ENCODE measurements at regions not wholly inside any gene's neighbourhood (a gene's known extent, or its start where the extent isn't known, plus 50 kb on each side); places are given as distances from the start of the nearest gene placed in this dataset.
A peak's percentile ranks its signal among the peaks of the same experiment; 100 is the strongest.
"Not testable (repeated sequence)": the region's sequence is repeated elsewhere in the genome, so short reads cannot be mapped to it uniquely, and the experiment has no call there.

DNA sequence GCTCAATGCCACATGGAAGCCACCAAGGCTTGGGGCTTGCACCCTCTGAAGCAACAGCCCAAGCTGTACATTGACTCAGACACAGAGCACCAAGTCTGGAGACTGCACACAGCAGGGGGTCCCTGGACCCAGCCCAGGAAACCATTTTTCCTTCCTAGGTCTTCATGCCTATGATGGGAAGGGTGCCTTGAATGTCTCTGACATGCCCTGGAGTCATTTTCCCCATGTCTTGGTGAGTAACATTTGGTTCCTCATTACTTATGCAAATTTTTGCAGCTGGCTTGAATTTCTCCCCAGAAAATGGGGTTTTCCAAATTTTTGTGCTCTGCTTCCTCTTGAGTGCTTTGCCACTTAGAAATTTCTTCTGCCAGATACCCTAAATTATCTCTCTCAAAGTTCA is 367.3 kb upstream of the NECTIN3 start:
- H3K4me1 ChIP-seq (ENCODE audit: control insufficient read depth, insufficient read depth, low read length); H3K36me3 ChIP-seq (ENCODE audit: control insufficient read depth, insufficient read depth, low read length, severe bottlenecking); DNase-seq (ENCODE audit: low read depth); H3K9ac ChIP-seq (ENCODE audit: low read length); H3K4me3 ChIP-seq (ENCODE audit: low read length); H3K9me3 ChIP-seq (ENCODE audit: control insufficient read depth, low read length); H3K27me3 ChIP-seq (replicated peaks; ENCODE audit: control insufficient read depth, insufficient read depth, low read length): not testable (repeated sequence)

DNA sequence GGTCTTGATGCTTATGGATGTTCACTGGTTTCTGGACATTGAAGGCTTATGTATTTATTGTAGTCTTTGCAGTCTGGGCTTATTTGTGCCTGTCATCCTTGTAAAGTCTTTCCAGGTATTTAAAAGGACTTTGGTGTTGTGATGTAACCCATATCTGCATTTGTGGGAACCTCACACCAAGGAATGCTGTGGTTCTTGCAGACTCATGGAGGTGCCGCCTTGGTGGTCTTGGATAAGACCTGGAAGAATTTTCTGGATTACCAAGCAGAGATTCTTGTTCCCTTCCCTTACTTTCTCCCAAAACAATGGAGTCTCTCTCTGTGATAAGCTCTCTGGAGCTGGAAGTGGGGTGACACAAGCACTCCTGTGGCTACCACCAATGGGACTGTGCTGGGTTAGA is 363.5 kb upstream of the NECTIN3 start:
- no peaks in the 10 kb centered on the region for H3K9me3 ChIP-seq (ENCODE audit: control insufficient read depth, low read length)
- no peak for DNase-seq (ENCODE audit: low read depth)
- H3K9ac ChIP-seq (ENCODE audit: low read length) = no peak overlapping the region
- H3K4me3 ChIP-seq (ENCODE audit: low read length) = no peak overlapping the region
- H3K27me3 ChIP-seq (replicated peaks; ENCODE audit: control insufficient read depth, insufficient read depth, low read length) = no peaks in the 10 kb centered on the region
- no peaks in the 10 kb centered on the region for H3K36me3 ChIP-seq (ENCODE audit: control insufficient read depth, insufficient read depth, low read length, severe bottlenecking)
- H3K4me1 ChIP-seq (ENCODE audit: control insufficient read depth, insufficient read depth, low read length) = no peaks in the 10 kb centered on the region

DNA sequence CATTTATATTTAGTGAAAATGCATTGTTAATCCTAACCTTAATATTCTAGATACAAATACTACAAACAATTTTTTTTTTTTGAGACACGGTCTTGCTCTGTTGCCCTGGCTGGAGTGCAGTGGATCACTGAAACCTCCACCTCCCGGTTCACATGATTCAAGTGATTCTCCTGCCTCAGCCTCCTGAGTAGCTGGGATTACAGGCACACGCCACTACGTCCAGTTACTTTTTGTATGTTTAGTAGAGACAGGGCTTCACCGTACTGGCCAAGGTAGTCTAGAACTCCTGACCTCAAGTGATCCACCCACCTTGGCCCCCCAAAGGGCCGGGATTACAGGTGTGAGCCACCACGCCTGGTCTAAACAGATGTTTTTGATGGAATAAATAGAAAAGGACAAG is 361.5 kb upstream of the NECTIN3 start:
- Histone ChIP-seq H3K36me3 (ENCODE audit: control insufficient read depth, insufficient read depth, low read length, severe bottlenecking) (no peaks in the 10 kb centered on the region), H3K27me3 (replicated peaks; ENCODE audit: control insufficient read depth, insufficient read depth, low read length) (no peaks in the 10 kb centered on the region), H3K9me3 (ENCODE audit: control insufficient read depth, low read length) (no peaks in the 10 kb centered on the region), H3K4me1 (ENCODE audit: control insufficient read depth, insufficient read depth, low read length) (no peaks in the 10 kb centered on the region), H3K9ac (ENCODE audit: low read length) (no peak overlapping the region), H3K4me3 (ENCODE audit: low read length) (no peak overlapping the region)
- DNase-seq (ENCODE audit: low read depth) = no peak

DNA sequence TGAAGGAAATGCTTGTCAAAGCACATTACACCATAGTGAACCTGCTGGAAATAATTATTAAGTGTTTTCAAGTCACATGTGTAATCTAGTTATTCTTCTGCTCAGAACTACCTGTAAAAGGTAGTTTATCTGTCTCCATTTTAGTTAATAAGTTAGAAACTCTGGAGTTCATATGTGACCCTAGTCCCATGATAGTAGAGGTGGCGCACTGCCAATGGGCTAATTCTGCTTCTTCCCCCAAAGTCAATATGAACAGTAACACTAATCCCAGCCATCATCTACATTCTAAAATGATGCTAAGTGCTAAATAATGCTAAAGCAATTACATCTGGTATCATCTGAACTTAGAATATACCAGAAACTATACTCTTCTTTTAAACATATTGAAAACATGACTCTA is 361.0 kb upstream of the NECTIN3 start:
- Histone ChIP-seq H3K9me3 (ENCODE audit: control insufficient read depth, low read length) (no peaks in the 10 kb centered on the region), H3K36me3 (ENCODE audit: control insufficient read depth, insufficient read depth, low read length, severe bottlenecking) (no peaks in the 10 kb centered on the region), H3K27me3 (replicated peaks; ENCODE audit: control insufficient read depth, insufficient read depth, low read length) (no peaks in the 10 kb centered on the region), H3K4me1 (ENCODE audit: control insufficient read depth, insufficient read depth, low read length) (no peaks in the 10 kb centered on the region), H3K9ac (ENCODE audit: low read length) (no peak overlapping the region), H3K4me3 (ENCODE audit: low read length) (no peak overlapping the region)
- DNase-seq (ENCODE audit: low read depth) = no peak

DNA sequence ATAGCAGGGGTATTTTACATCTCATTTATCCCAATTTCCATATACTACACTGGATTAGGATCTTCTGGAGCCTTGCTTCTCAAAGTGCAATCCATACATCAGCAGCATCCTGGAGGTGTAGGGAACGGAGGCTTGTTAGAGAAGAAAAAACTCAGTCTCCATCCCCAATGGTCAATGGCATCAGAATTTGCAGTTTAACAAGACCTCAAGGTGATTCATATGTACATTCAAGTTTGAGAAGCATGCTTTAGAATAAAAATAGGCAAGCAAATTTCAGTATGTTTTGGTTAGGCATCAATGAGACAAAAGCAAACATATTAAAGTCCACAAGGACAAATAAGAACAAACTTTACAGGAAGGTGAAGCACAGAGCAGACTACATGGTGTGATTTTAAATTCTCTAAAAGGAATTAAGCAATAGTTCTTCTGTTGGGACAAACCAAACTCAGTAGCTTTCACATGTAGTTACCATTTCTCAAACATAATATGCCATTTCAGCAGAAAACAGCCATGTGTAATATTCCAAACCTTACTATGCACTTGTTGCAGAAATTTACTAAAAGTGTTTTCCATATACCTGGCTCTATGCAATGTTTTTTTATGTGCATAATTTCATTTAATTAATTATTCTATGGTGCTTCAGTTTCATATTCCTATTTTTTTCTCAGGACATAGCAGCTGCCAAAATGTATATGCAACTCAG is 360.3 kb upstream of the NECTIN3 start:
- Histone ChIP-seq H3K27me3 (replicated peaks; ENCODE audit: control insufficient read depth, insufficient read depth, low read length) (no peaks in the 10 kb centered on the region), H3K4me3 (ENCODE audit: low read length) (no peak overlapping the region), H3K9ac (ENCODE audit: low read length) (no peak overlapping the region), H3K36me3 (ENCODE audit: control insufficient read depth, insufficient read depth, low read length, severe bottlenecking) (no peaks in the 10 kb centered on the region), H3K9me3 (ENCODE audit: control insufficient read depth, low read length) (no peaks in the 10 kb centered on the region), H3K4me1 (ENCODE audit: control insufficient read depth, insufficient read depth, low read length) (no peaks in the 10 kb centered on the region)
- no peak for DNase-seq (ENCODE audit: low read depth)

DNA sequence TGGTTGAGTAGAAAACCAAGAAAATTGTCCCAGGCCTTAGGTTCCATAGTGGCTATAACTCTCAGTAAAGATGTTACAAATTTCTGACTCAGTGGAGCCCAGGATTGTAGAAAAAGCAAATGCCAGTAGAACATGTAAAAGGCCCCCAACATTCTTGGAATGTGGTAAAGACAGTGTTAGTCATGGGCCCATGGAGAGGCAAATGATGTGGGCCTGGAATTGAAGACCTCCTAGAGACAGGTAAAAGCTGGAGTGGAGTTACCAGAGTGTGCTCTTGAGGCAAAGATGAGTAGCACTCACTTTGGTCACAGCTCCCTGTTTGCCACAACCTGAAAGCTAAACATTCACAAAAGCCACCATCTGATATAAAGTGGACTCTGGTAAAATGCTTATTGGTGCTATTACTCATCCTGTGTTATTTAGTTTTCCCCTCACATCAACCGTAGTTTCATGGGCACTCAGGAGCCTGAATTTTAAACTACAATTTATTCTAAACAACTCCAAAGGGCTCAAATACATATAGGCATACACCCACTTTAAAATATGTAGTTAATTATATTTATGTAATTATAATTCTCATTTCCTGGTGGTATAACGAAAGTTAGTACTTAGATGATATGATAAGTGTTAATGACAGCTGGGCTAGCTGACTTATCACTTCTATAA is 359.6 kb upstream of the NECTIN3 start:
- no peaks in the 10 kb centered on the region for H3K4me1 ChIP-seq (ENCODE audit: control insufficient read depth, insufficient read depth, low read length)
- H3K36me3 ChIP-seq (ENCODE audit: control insufficient read depth, insufficient read depth, low read length, severe bottlenecking) = no peaks in the 10 kb centered on the region
- no peaks in the 10 kb centered on the region for H3K9me3 ChIP-seq (ENCODE audit: control insufficient read depth, low read length)
- no peak overlapping the region for H3K9ac ChIP-seq (ENCODE audit: low read length)
- H3K27me3 ChIP-seq (replicated peaks; ENCODE audit: control insufficient read depth, insufficient read depth, low read length) = no peaks in the 10 kb centered on the region
- DNase-seq (ENCODE audit: low read depth) = no peak
- H3K4me3 ChIP-seq (ENCODE audit: low read length) = no peak overlapping the region

DNA sequence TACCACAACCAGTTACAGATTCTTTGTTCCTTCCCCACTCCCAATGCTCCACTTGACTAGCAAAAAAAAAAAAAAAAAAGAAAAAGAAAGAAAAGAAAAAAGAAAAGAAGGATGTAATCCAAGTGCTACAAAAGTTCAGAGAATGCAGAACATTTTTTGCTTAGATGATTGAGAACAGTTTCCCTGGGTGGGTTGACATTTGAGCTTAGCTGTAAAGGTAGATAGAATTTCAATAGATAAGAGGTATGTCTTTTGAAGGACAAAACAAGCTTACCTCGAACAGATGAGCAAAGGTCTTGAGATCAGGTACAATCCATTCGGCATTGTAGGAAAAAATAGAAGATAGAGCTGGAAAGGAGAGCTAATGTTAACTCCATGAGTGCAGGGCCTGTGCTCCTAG is 344.6 kb upstream of the NECTIN3 start:
- Histone ChIP-seq H3K27me3 (replicated peaks; ENCODE audit: control insufficient read depth, insufficient read depth, low read length) (no peaks in the 10 kb centered on the region), H3K9me3 (ENCODE audit: control insufficient read depth, low read length) (no peaks in the 10 kb centered on the region), H3K9ac (ENCODE audit: low read length) (no peak overlapping the region), H3K36me3 (ENCODE audit: control insufficient read depth, insufficient read depth, low read length, severe bottlenecking) (no peaks in the 10 kb centered on the region), H3K4me3 (ENCODE audit: low read length) (no peak overlapping the region), H3K4me1 (ENCODE audit: control insufficient read depth, insufficient read depth, low read length) (no peaks in the 10 kb centered on the region)
- no peak for DNase-seq (ENCODE audit: low read depth)

DNA sequence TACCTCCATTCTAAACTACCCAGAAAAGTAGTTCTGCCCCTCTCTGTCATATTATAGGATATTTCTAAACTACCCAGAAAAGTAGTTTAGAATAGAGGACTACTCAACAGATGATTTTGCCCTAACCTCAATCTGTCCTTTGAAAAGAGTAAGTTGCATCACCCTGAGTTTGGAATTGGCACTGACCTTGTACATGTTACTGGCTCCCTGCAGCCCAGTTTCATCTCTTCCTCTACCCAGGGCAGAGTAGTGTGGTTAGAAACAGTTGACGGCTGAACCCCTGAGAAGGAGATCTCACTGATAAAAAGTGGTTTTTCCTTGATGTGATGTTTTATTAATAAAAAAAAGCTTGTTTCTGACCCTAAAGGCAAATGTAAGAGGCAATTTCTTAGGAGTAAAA is 340.5 kb upstream of the NECTIN3 start:
- DNase-seq (ENCODE audit: low read depth) = peak; percentile 31
- Histone ChIP-seq H3K9ac (ENCODE audit: low read length) (no peak overlapping the region), H3K9me3 (ENCODE audit: control insufficient read depth, low read length) (no peaks in the 10 kb centered on the region), H3K36me3 (ENCODE audit: control insufficient read depth, insufficient read depth, low read length, severe bottlenecking) (no peaks in the 10 kb centered on the region), H3K4me3 (ENCODE audit: low read length) (no peak overlapping the region), H3K27me3 (replicated peaks; ENCODE audit: control insufficient read depth, insufficient read depth, low read length) (no peaks in the 10 kb centered on the region), H3K4me1 (ENCODE audit: control insufficient read depth, insufficient read depth, low read length) (no peaks in the 10 kb centered on the region)

DNA sequence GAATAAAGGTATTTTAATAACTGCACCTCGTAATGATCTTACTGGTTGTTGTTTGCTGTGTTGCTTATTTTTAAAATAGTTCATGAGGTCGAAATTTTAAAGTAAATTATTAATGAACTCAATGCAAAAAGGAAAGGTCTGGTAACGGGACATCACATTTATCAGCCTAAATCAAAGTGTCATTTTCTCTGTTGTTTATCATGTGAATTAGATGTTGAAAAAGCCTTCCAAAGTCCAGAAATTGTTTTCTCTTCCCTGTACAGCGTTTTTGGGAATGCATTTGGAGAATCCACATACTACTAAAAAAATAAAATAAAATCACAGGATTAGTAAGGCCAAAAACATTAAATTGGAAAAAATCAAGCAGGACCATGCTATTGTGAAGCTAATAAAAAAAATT is 339.2 kb upstream of the NECTIN3 start:
- no peak for DNase-seq (ENCODE audit: low read depth)
- H3K27me3 ChIP-seq (replicated peaks; ENCODE audit: control insufficient read depth, insufficient read depth, low read length) = no peaks in the 10 kb centered on the region

DNA sequence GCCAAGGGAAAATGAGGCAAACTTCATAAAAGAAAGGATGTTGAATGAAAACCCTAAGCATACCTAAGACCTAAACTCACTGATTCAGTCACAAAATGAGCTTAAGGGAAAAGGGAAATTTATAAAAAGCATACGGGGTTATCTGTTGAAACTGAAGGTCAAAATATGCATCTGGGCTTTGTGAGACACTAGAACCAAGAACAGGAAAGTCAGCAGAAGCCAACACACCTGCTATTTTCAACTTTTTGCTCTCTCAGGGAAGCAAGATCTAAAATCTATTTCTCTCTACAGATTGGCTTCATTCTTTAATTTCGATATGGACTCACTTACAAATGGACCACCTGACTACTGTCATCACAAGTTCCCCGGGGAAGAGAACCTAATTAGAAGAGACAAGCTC is 338.6 kb upstream of the NECTIN3 start:
- no peak overlapping the region for H3K4me3 ChIP-seq (ENCODE audit: low read length)

More for the DNA sequence above, 339.2 kb upstream of the NECTIN3 start:
- H3K36me3 ChIP-seq (ENCODE audit: control insufficient read depth, insufficient read depth, low read length, severe bottlenecking) = no peaks in the 10 kb centered on the region
- no peak overlapping the region for H3K9ac ChIP-seq (ENCODE audit: low read length)
- no peaks in the 10 kb centered on the region for H3K9me3 ChIP-seq (ENCODE audit: control insufficient read depth, low read length)
- H3K4me3 ChIP-seq (ENCODE audit: low read length) = no peak overlapping the region
- no peaks in the 10 kb centered on the region for H3K4me1 ChIP-seq (ENCODE audit: control insufficient read depth, insufficient read depth, low read length)

DNA sequence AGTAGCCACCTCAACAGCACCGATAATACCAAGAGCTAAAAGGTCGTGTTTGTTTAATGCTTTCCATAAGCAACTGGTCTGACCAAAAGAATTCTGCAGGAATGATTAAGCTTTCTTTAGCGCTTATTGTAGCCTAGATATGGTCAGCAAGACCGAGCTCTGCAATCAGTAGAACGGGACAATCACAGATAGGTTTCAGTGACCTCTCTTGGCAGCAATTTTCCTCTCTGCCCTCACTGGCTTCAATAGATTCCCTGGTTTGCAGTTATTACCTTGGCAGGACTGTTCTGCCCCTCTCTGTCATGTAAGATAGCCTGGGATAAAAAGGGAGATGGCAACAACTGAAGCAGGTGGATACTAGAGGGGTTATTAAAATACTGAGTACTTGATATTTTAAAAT is 337.1 kb upstream of the NECTIN3 start:
- H3K36me3 ChIP-seq (ENCODE audit: control insufficient read depth, insufficient read depth, low read length, severe bottlenecking) = no peaks in the 10 kb centered on the region
- no peaks in the 10 kb centered on the region for H3K4me1 ChIP-seq (ENCODE audit: control insufficient read depth, insufficient read depth, low read length)
- no peak overlapping the region for H3K4me3 ChIP-seq (ENCODE audit: low read length)
- H3K27me3 ChIP-seq (replicated peaks; ENCODE audit: control insufficient read depth, insufficient read depth, low read length) = no peaks in the 10 kb centered on the region
- no peak for DNase-seq (ENCODE audit: low read depth)
- no peak overlapping the region for H3K9ac ChIP-seq (ENCODE audit: low read length)
- no peaks in the 10 kb centered on the region for H3K9me3 ChIP-seq (ENCODE audit: control insufficient read depth, low read length)

More for the DNA sequence above, 338.6 kb upstream of the NECTIN3 start:
- DNase-seq (ENCODE audit: low read depth) = no peak
- Histone ChIP-seq H3K4me1 (ENCODE audit: control insufficient read depth, insufficient read depth, low read length) (no peaks in the 10 kb centered on the region), H3K27me3 (replicated peaks; ENCODE audit: control insufficient read depth, insufficient read depth, low read length) (no peaks in the 10 kb centered on the region), H3K9me3 (ENCODE audit: control insufficient read depth, low read length) (no peaks in the 10 kb centered on the region), H3K9ac (ENCODE audit: low read length) (no peak overlapping the region), H3K36me3 (ENCODE audit: control insufficient read depth, insufficient read depth, low read length, severe bottlenecking) (no peaks in the 10 kb centered on the region)

DNA sequence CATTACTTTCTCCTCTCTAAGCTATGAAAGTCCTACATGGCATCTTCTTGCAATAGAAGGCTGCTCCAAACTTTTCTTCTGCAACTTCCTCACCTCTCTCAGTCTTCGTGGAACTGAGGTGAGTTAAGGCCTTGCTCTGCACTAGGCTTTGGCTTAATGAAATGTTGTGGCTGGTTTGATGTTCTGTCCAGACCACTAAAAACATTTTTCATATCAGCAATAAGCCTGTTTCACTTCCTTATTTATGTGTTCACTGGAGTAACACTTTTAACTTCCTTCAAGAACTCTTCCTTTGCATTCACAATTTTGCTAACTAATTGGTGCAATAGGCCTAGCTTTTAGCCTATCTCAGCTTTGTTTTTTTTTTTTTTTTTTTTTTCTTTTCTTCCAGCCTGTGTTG is 335.3 kb upstream of the NECTIN3 start:
- H3K9ac ChIP-seq (ENCODE audit: low read length) = no peak overlapping the region
- no peaks in the 10 kb centered on the region for H3K36me3 ChIP-seq (ENCODE audit: control insufficient read depth, insufficient read depth, low read length, severe bottlenecking)
- H3K4me3 ChIP-seq (ENCODE audit: low read length) = no peak overlapping the region
- H3K27me3 ChIP-seq (replicated peaks; ENCODE audit: control insufficient read depth, insufficient read depth, low read length) = no peaks in the 10 kb centered on the region
- no peak for DNase-seq (ENCODE audit: low read depth)
- H3K4me1 ChIP-seq (ENCODE audit: control insufficient read depth, insufficient read depth, low read length) = no peaks in the 10 kb centered on the region
- H3K9me3 ChIP-seq (ENCODE audit: control insufficient read depth, low read length) = no peaks in the 10 kb centered on the region
